SH-SY5Y (cell line): ENCODE measurements at regions not wholly inside any gene's neighbourhood (a gene's known extent, or its start where the extent isn't known, plus 50 kb on each side); places are given as distances from the start of the nearest gene placed in this dataset.

ENCODE experiments used
- GATA2 ChIP-seq: IDR thresholded peaks from 2 replicates; pipeline ENCODE4 v1.6.1; 2011; ENCODE audit warnings: mild to moderate bottlenecking, low read depth, low read length
- GATA3 ChIP-seq: IDR thresholded peaks from 2 replicates; pipeline ENCODE4 v1.6.1; 2011; ENCODE audit warnings: low read depth, mild to moderate bottlenecking, low read length, moderate library complexity

GRCh38 chr1:185488808-185489207 lies 171.8 kb upstream of the IVNS1ABP start:
- TF ChIP-seq GATA2 = no peak
- no peak for TF ChIP-seq GATA3
